ENCODE measurements at regions not wholly inside any gene's neighbourhood (a gene's known extent, or its start where the extent isn't known, plus 50 kb on each side); places are given as distances from the start of the nearest gene placed in this dataset.
A peak's percentile ranks its signal among the peaks of the same experiment; 100 is the strongest.

GRCh38 chr15:31252171-31252785, 74.4 kb upstream of the KLF13 start:
- Histone ChIP-seq H3K36me3 (no peaks in the 10 kb centered on the region), H3K4me1 (peaks cover 0 to 12% (median 11%) of the 10 kb centered on the region in 4 donors), H3K27me3 (no peaks in the 10 kb centered on the region), H3K9me3 (no peaks in the 10 kb centered on the region), H3K4me3 (no peak overlapping the region), H3K27ac (no peak overlapping the region)
- DNase-seq, result no peak
- WGBS, 2 donors, result 91 to 93% methylated on average over 8 of the region's 8 CpGs
- no peak for TF ChIP-seq POLR2A (IDR thresholded peaks at IDR 0.05)
- no peak for TF ChIP-seq POLR2AphosphoS5 (IDR thresholded peaks at IDR 0.05)
- no peak for TF ChIP-seq CTCF (IDR thresholded peaks at IDR 0.05)
- no peak for TF ChIP-seq EP300 (IDR thresholded peaks at IDR 0.05)
- intact Hi-C loops (cut with DNase I), result loop anchor here (5.0 kb wide), 1 partner anchor 35 kb away; no protein-coding TSS in a partner anchor

GRCh38 chr15:31254431-31255175, 72.0 kb upstream of the KLF13 start:
- WGBS, 2 donors, result 11 to 53% methylated on average over 7 of the region's 7 CpGs
- DNase-seq, result no peak
- no peaks in the 10 kb centered on the region for H3K36me3 ChIP-seq
- H3K9me3 ChIP-seq, result no peaks in the 10 kb centered on the region
- no peaks in the 10 kb centered on the region for H3K27me3 ChIP-seq
- H3K4me1 ChIP-seq, result peaks cover 0 to 12% (median 11%) of the 10 kb centered on the region in 4 donors
- intact Hi-C loops (cut with DNase I), result loop anchor here (5.0 kb wide), 1 partner anchor 37 kb away; no protein-coding TSS in a partner anchor
- no peak overlapping the region for H3K4me3 ChIP-seq
- H3K27ac ChIP-seq, result peak overlapping the region in 2 of 4 donors; percentile 43 to 55
- TF ChIP-seq CTCF (IDR thresholded peaks at IDR 0.05) (peak in 1 of 4 experiments; percentile 22), EP300 (IDR thresholded peaks at IDR 0.05) (peak in 1 of 4 donors; percentile 39), POLR2A (IDR thresholded peaks at IDR 0.05) (no peak), POLR2AphosphoS5 (IDR thresholded peaks at IDR 0.05) (peak in 3 of 4 donors; percentile 5 to 58 (median 54))

GRCh38 chr15:31255176-31255510, 71.5 kb upstream of the KLF13 start:
- DNase-seq, result no peak
- peak overlapping the region in 2 of 4 donors; percentile 43 to 55 for H3K27ac ChIP-seq
- H3K4me3 ChIP-seq, result no peak overlapping the region
- 50 to 80% methylated on average over 5 of the region's 5 CpGs for WGBS, 2 donors
- H3K36me3 ChIP-seq, result no peaks in the 10 kb centered on the region
- peaks cover 0 to 12% (median 11%) of the 10 kb centered on the region in 4 donors for H3K4me1 ChIP-seq
- H3K27me3 ChIP-seq, result no peaks in the 10 kb centered on the region
- TF ChIP-seq POLR2A (IDR thresholded peaks at IDR 0.05) (no peak), EP300 (IDR thresholded peaks at IDR 0.05) (no peak), POLR2AphosphoS5 (IDR thresholded peaks at IDR 0.05) (no peak), CTCF (IDR thresholded peaks at IDR 0.05) (no peak)
- no peaks in the 10 kb centered on the region for H3K9me3 ChIP-seq
- intact Hi-C loops (cut with DNase I), result no loop called here

- TF ChIP-seq CTCF (IDR thresholded peaks at IDR 0.05) (no peak), POLR2A (IDR thresholded peaks at IDR 0.05) (no peak), POLR2AphosphoS5 (IDR thresholded peaks at IDR 0.05) (no peak), EP300 (IDR thresholded peaks at IDR 0.05) (no peak)
- 48 to 63% methylated on average over 9 of the region's 9 CpGs for WGBS, 2 donors
- no peak overlapping the region for H3K4me3 ChIP-seq
- no peaks in the 10 kb centered on the region for H3K36me3 ChIP-seq
- no peaks in the 10 kb centered on the region for H3K27me3 ChIP-seq
- no peak for DNase-seq
- intact Hi-C loops (cut with DNase I), result no loop called here
- peaks cover 0 to 12% (median 11%) of the 10 kb centered on the region in 4 donors for H3K4me1 ChIP-seq
- no peaks in the 10 kb centered on the region for H3K9me3 ChIP-seq
- no peak overlapping the region for H3K27ac ChIP-seq
Measured at GRCh38 chr15:31255732-31256377, 70.8 kb upstream of the KLF13 start.

All from sigmoid colon (tissue), 6 donors.